ENCODE measurements at regions not wholly inside any gene's neighbourhood (a gene's known extent, or its start where the extent isn't known, plus 50 kb on each side); places are given as distances from the start of the nearest gene placed in this dataset.

- ChIA-PET POLR2A (no interaction called here), CTCF (no interaction called here)
- H3K9me3 Mint-ChIP-seq, result peaks cover 0 to 2% (median 0%) of the 10 kb centered on the region in 5 donors
Observed at GRCh38 chr3:139758654-139759291, 81.0 kb upstream of the NMNAT3 start.

DNA sequence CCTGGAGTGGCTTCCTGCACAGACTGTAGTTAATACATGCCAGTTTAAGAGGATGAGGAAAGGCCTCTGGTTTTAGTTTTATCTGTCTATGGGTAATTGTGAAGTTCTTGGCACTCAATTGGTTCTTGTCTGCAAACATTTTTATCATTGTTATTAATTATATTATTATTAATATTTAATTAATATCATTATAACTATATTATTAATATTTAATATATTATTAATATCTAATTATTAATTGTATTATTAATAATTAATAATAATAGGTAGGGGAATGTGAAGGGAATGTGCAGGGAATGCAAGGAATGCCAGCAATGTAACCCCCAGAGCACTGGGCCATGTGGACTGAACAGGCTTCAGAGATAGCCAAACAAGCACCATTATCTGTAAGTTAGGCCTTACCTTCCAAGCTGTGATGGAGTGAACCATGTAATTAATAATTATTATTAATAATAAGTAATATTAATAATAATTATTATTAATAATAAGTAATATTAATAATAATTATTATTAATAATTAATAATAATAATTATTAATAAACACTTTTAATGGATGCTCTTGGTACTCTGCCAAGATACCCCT lies 79.8 kb upstream of the NMNAT3 start:
- no peak overlapping the region for H3K27ac Mint-ChIP-seq
- DNase-seq, result no peak
- Histone ChIP-seq H3K4me3 (ENCODE audit: low read length) (no peak overlapping the region), H3K27me3 (ENCODE audit: insufficient read depth, low read length, poor library complexity, severe bottlenecking) (no peaks in the 10 kb centered on the region), H3K36me3 (ENCODE audit: insufficient read depth, low read length) (no peaks in the 10 kb centered on the region), H3K27ac (ENCODE audit: low read depth, low read length) (no peak overlapping the region), H3K9me3 (ENCODE audit: low read length) (no peaks in the 10 kb centered on the region), H3K4me1 (ENCODE audit: insufficient read depth, low read length) (no peaks in the 10 kb centered on the region)
- CTCF ChIA-PET, result no interaction called here
- peaks cover 0 to 2% (median 0%) of the 10 kb centered on the region in 5 donors for H3K9me3 Mint-ChIP-seq
- no peak overlapping the region for H3K4me3 Mint-ChIP-seq
- H3K4me1 Mint-ChIP-seq, result peaks cover 0 to 2% (median 0%) of the 10 kb centered on the region in 3 donors
- POLR2A ChIA-PET, result no interaction called here
- H3K27me3 Mint-ChIP-seq, result peaks cover 0 to 2% of the 10 kb centered on the region in 2 donors
- H3K36me3 Mint-ChIP-seq, result no peaks in the 10 kb centered on the region

More at GRCh38 chr3:139758654-139759291, 81.0 kb upstream of the NMNAT3 start:
- Mint-ChIP-seq H3K36me3 (no peaks in the 10 kb centered on the region), H3K4me1 (peaks cover 0 to 12% (median 2%) of the 10 kb centered on the region in 3 donors), H3K27me3 (peaks cover 0 to 3% of the 10 kb centered on the region in 2 donors), H3K27ac (no peak overlapping the region), H3K4me3 (no peak overlapping the region)
- no peaks in the 10 kb centered on the region for H3K9me3 ChIP-seq (ENCODE audit: low read length)
- no peaks in the 10 kb centered on the region for H3K27me3 ChIP-seq (ENCODE audit: insufficient read depth, low read length, poor library complexity, severe bottlenecking)
- H3K27ac ChIP-seq (ENCODE audit: low read depth, low read length), result no peak overlapping the region
- H3K4me3 ChIP-seq (ENCODE audit: low read length), result no peak overlapping the region
- DNase-seq, result no peak
- no peaks in the 10 kb centered on the region for H3K36me3 ChIP-seq (ENCODE audit: insufficient read depth, low read length)
- H3K4me1 ChIP-seq (ENCODE audit: insufficient read depth, low read length), result no peaks in the 10 kb centered on the region

- H3K36me3 Mint-ChIP-seq, result no peaks in the 10 kb centered on the region
- POLR2A ChIA-PET, result no interaction called here
Observed at GRCh38 chr3:139756529-139757103, 78.8 kb upstream of the NMNAT3 start.

DNA sequence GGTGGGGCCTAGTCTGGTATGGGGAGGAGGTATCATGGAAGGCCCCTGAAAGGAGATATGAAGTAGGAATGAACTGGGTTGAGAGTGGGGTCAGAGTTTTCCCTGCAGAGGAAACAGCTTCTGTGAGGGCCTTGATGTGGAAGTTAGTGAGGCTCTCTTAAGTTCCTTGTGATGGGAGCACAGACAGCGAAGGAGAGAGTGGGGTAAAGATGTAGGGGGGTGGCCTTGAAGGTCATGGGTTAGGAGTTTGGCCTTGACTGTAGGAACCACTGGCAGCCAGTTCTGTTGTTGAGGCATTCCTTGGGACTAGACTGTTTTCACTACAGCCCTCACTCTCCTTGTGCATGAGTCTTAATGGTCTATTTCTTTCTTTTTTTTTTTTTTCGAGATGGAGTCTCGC lies 77.8 kb upstream of the NMNAT3 start:
- Histone ChIP-seq H3K27me3 (ENCODE audit: insufficient read depth, low read length, poor library complexity, severe bottlenecking) (no peaks in the 10 kb centered on the region), H3K4me3 (ENCODE audit: low read length) (no peak overlapping the region), H3K9me3 (ENCODE audit: low read length) (no peaks in the 10 kb centered on the region), H3K27ac (ENCODE audit: low read depth, low read length) (no peak overlapping the region), H3K4me1 (ENCODE audit: insufficient read depth, low read length) (no peaks in the 10 kb centered on the region), H3K36me3 (ENCODE audit: insufficient read depth, low read length) (no peaks in the 10 kb centered on the region)
- H3K27me3 Mint-ChIP-seq, result no peaks in the 10 kb centered on the region
- no peak for DNase-seq
- H3K4me1 Mint-ChIP-seq, result no peaks in the 10 kb centered on the region
- ChIA-PET CTCF (no interaction called here), POLR2A (no interaction called here)
- no peaks in the 10 kb centered on the region for H3K36me3 Mint-ChIP-seq
- H3K9me3 Mint-ChIP-seq, result peaks cover under 1 to 4% (median 4%) of the 10 kb centered on the region in 5 donors
- H3K4me3 Mint-ChIP-seq, result no peak overlapping the region
- no peak overlapping the region for H3K27ac Mint-ChIP-seq

More at GRCh38 chr3:139756529-139757103, 78.8 kb upstream of the NMNAT3 start:
- Histone ChIP-seq H3K9me3 (ENCODE audit: low read length) (no peaks in the 10 kb centered on the region), H3K27me3 (ENCODE audit: insufficient read depth, low read length, poor library complexity, severe bottlenecking) (no peaks in the 10 kb centered on the region), H3K4me1 (ENCODE audit: insufficient read depth, low read length) (no peaks in the 10 kb centered on the region), H3K36me3 (ENCODE audit: insufficient read depth, low read length) (no peaks in the 10 kb centered on the region), H3K27ac (ENCODE audit: low read depth, low read length) (no peak overlapping the region), H3K4me3 (ENCODE audit: low read length) (no peak overlapping the region)
- no peak overlapping the region for H3K4me3 Mint-ChIP-seq
- DNase-seq, result no peak
- no peaks in the 10 kb centered on the region for H3K4me1 Mint-ChIP-seq
- H3K27ac Mint-ChIP-seq, result no peak overlapping the region
- peaks cover 0 to 1% (median 0%) of the 10 kb centered on the region in 5 donors for H3K9me3 Mint-ChIP-seq
- CTCF ChIA-PET, result no interaction called here
- H3K27me3 Mint-ChIP-seq, result no peaks in the 10 kb centered on the region

DNA sequence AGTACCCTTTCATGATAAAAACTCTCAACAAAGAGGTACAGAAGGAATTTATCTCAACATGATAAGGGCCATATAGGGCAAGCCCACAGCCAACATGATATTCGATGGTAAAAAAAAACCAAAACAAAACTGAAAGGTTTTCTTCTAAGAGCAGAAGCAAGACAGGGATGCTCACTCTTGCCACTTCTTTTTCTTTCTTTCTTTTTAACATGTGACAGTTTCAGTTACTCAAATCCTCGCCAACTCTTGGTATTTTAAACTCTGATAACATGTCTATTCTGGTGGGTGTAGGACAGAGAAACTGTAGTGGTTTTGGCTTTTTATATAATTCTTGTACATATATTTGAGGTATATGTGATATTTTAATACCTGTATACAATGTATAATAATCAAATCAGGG lies 74.0 kb upstream of the NMNAT3 start:
- H3K4me1 Mint-ChIP-seq, result no peaks in the 10 kb centered on the region
- no peak overlapping the region for H3K27ac Mint-ChIP-seq
- Histone ChIP-seq H3K4me3 (ENCODE audit: low read length) (no peak overlapping the region), H3K36me3 (ENCODE audit: insufficient read depth, low read length) (no peaks in the 10 kb centered on the region), H3K9me3 (ENCODE audit: low read length) (no peaks in the 10 kb centered on the region), H3K4me1 (ENCODE audit: insufficient read depth, low read length) (no peaks in the 10 kb centered on the region), H3K27ac (ENCODE audit: low read depth, low read length) (no peak overlapping the region), H3K27me3 (ENCODE audit: insufficient read depth, low read length, poor library complexity, severe bottlenecking) (no peaks in the 10 kb centered on the region)
- ChIA-PET POLR2A (no interaction called here), CTCF (no interaction called here)
- H3K4me3 Mint-ChIP-seq, result no peak overlapping the region
- H3K9me3 Mint-ChIP-seq, result peaks cover 7 to 16% (median 10%) of the 10 kb centered on the region in 5 donors
- no peaks in the 10 kb centered on the region for H3K36me3 Mint-ChIP-seq
- no peaks in the 10 kb centered on the region for H3K27me3 Mint-ChIP-seq
- no peak for DNase-seq

GRCh38 chr3:139746481-139746880 lies 68.7 kb upstream of the NMNAT3 start:
- H3K27ac Mint-ChIP-seq, result no peak overlapping the region
- no peaks in the 10 kb centered on the region for H3K9me3 ChIP-seq (ENCODE audit: low read length)
- no peaks in the 10 kb centered on the region for H3K4me1 ChIP-seq (ENCODE audit: insufficient read depth, low read length)
- H3K9me3 Mint-ChIP-seq, result peaks cover 7 to 16% (median 10%) of the 10 kb centered on the region in 5 donors
- CTCF ChIA-PET, result no interaction called here
- no peaks in the 10 kb centered on the region for H3K27me3 ChIP-seq (ENCODE audit: insufficient read depth, low read length, poor library complexity, severe bottlenecking)
- no peak for DNase-seq
- no peaks in the 10 kb centered on the region for H3K36me3 Mint-ChIP-seq
- no peak overlapping the region for H3K4me3 Mint-ChIP-seq
- H3K27me3 Mint-ChIP-seq, result peaks cover 1 to 7% of the 10 kb centered on the region in 2 donors
- H3K4me1 Mint-ChIP-seq, result no peaks in the 10 kb centered on the region
- H3K27ac ChIP-seq (ENCODE audit: low read depth, low read length), result no peak overlapping the region
- H3K36me3 ChIP-seq (ENCODE audit: insufficient read depth, low read length), result no peaks in the 10 kb centered on the region
- POLR2A ChIA-PET, result no interaction called here
- H3K4me3 ChIP-seq (ENCODE audit: low read length), result no peak overlapping the region

DNA sequence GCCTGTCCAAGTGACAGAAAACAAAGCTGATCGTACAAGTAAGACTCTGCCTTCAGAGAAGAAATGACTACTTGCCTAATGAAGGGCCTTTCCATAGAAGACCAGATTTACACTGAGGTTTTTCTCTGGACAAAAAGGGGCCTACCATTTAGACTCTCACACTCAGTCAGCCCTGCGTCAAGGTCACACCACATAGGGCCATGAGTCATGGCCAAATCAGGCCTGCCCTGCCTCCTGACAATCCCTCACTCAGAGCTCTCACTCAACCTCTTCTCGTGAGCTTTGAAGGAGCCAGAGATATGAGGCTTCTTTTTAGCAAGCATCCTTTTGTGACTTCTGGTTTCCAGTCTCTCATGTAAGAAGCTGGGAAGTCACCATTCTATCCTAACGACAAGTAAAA lies 68.1 kb upstream of the NMNAT3 start:
- Histone ChIP-seq H3K9me3 (ENCODE audit: low read length) (no peaks in the 10 kb centered on the region), H3K4me1 (ENCODE audit: insufficient read depth, low read length) (no peaks in the 10 kb centered on the region), H3K27ac (ENCODE audit: low read depth, low read length) (no peak overlapping the region), H3K4me3 (ENCODE audit: low read length) (no peak overlapping the region), H3K36me3 (ENCODE audit: insufficient read depth, low read length) (no peaks in the 10 kb centered on the region), H3K27me3 (ENCODE audit: insufficient read depth, low read length, poor library complexity, severe bottlenecking) (no peaks in the 10 kb centered on the region)
- Mint-ChIP-seq H3K27me3 (peaks cover 1 to 7% of the 10 kb centered on the region in 2 donors), H3K36me3 (no peaks in the 10 kb centered on the region), H3K9me3 (peaks cover 5 to 14% (median 8%) of the 10 kb centered on the region in 5 donors), H3K4me3 (no peak overlapping the region), H3K4me1 (no peaks in the 10 kb centered on the region), H3K27ac (no peak overlapping the region)
- ChIA-PET POLR2A (no interaction called here), CTCF (no interaction called here)
- DNase-seq, result no peak

DNA sequence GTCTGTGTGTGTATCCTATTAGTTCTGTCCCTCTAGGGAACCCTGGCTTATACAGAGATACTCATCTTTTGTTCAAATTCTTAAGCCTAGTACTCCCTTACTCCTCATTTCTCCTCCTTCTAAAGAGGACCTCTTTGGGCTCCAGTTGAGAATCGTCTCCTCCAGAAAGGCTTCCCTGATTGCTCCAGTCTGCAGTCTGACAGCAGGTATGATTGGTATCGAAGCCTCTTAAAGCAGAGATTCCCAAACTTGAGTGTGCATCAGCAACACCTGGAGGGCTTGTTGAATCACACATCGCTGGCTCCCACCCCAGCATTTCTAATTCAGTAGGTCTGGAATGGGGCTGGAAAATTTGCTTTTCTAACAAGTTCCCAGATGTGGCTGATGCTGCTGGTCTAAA lies 60.9 kb upstream of the NMNAT3 start:
- no peak for DNase-seq
- Mint-ChIP-seq H3K4me3 (no peak overlapping the region), H3K9me3 (no peaks in the 10 kb centered on the region), H3K27me3 (peaks cover 1 to 7% of the 10 kb centered on the region in 2 donors), H3K27ac (no peak overlapping the region), H3K36me3 (no peaks in the 10 kb centered on the region), H3K4me1 (no peaks in the 10 kb centered on the region)
- no peak overlapping the region for H3K27ac ChIP-seq (ENCODE audit: low read depth, low read length)
- H3K27me3 ChIP-seq (ENCODE audit: insufficient read depth, low read length, poor library complexity, severe bottlenecking), result no peaks in the 10 kb centered on the region
- H3K9me3 ChIP-seq (ENCODE audit: low read length), result no peaks in the 10 kb centered on the region
- H3K4me1 ChIP-seq (ENCODE audit: insufficient read depth, low read length), result no peaks in the 10 kb centered on the region
- H3K4me3 ChIP-seq (ENCODE audit: low read length), result no peak overlapping the region
- POLR2A ChIA-PET, result no interaction called here
- CTCF ChIA-PET, result no interaction called here
- H3K36me3 ChIP-seq (ENCODE audit: insufficient read depth, low read length), result no peaks in the 10 kb centered on the region
